NCI-H2196 treated with DMSO at 0.1 percent for 48 hours (cell line): ENCODE measurements at regions not wholly inside any gene's neighbourhood (a gene's known extent, or its start where the extent isn't known, plus 50 kb on each side); places are given as distances from the start of the nearest gene placed in this dataset.
"Not testable (repeated sequence)": the region's sequence is repeated elsewhere in the genome, so short reads cannot be mapped to it uniquely, and the experiment has no call there.

Experiments
- DNase-seq: peaks from one replicate; lab custom pipeline; 2025; ENCODE audit not compliant: unreplicated experiment; lab: John Stamatoyannopoulos, UW

- not testable (repeated sequence) for DNase-seq
These were observed 862.7 kb downstream of the ZPLD1 start for GRCh38 chr3:103297502-103297901.

DNA sequence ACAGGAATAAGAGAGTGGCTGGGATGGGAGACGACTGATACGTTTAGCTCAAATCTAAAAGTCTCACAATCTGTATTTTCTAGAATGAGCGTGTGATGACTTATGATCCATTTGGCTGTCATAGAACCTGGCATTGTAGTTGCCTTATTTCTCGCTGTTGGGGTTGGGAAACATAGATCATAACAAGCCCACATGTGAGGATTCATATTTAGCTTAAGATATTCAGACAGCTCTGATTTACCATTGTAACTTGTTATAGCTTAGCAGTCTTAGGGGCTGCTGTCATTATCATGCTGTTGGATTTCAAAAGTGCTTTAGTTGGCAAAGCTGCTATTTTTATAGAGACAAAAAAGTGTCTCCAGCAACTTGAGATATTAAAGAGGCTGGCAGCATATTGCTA, 871.3 kb downstream of the ZPLD1 start:
- DNase-seq: no peak

GRCh38 chr3:103308921-103309320, 874.1 kb downstream of the ZPLD1 start:
- DNase-seq: no peak

DNA sequence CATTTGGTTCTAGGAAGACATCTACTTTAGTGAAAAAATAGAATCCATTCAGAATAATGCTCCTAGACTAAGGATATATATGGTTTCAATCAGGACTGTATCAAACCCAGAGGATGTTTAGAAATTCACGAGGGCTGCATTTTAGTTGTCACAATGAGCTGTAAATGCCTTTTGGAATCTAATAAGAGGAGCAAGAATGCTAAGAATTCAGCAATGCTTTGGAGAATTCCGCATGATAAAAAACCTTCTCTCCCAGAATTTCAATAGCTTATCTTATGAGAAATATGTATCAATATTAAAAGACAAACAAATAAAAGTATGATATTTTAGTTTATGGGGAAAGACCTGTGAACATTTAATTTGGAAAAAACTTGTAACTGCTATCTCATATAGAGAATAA, 885.1 kb downstream of the ZPLD1 start:
- DNase-seq: no peak

DNA sequence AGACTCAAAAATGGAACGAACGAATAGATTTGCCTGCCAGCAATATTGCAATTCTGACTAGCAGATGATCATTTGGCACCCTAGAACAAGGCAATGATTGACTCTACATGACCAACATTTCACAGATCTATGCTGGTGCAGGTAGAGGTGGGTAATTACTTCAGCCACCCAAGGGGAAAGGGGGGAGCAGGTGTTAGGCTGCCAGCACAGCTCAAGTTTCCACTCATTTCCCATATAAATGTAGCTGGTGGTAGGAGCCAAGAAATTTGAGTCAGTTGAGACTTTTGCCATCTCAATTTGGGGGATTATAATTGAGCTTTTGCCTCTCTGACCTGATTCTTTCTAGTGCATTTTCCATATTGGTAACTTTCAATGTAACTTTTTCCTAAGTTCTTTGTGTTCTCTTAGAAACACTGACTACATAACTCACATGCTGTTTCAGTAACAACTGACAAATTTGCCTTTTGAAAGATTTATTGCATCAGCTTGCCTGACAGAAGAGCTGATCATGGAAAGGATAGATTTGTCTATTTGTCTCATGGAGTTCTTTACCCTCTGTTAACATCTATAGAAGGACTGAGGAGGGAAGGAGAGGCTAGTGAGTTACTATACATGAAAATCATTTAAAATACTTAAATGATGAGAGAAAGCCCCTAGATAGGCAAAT, 902.5 kb downstream of the ZPLD1 start:
- DNase-seq: no peak

GRCh38 chr3:103341078-103341606, 906.3 kb downstream of the ZPLD1 start:
- no peak for DNase-seq

GRCh38 chr3:103342205-103342731, 907.5 kb downstream of the ZPLD1 start:
- no peak for DNase-seq

GRCh38 chr3:103349760-103350159, 914.9 kb downstream of the ZPLD1 start:
- DNase-seq: no peak

GRCh38 chr3:103365467-103365866, 930.7 kb downstream of the ZPLD1 start:
- no peak for DNase-seq

- DNase-seq: no peak
These were observed 932.7 kb downstream of the ZPLD1 start for GRCh38 chr3:103367481-103367880.

GRCh38 chr3:103371411-103371810, 936.6 kb downstream of the ZPLD1 start:
- no peak for DNase-seq

- DNase-seq: no peak
These were observed 937.2 kb downstream of the ZPLD1 start for GRCh38 chr3:103372031-103372430.

GRCh38 chr3:103380391-103380790, 945.6 kb downstream of the ZPLD1 start:
- no peak for DNase-seq

GRCh38 chr3:103381296-103382079, 946.7 kb downstream of the ZPLD1 start:
- no peak for DNase-seq

- DNase-seq: no peak
These were observed 951.3 kb downstream of the ZPLD1 start for GRCh38 chr3:103385961-103386656.

- no peak for DNase-seq
These were observed 953.4 kb downstream of the ZPLD1 start for GRCh38 chr3:103388214-103388613.

DNA sequence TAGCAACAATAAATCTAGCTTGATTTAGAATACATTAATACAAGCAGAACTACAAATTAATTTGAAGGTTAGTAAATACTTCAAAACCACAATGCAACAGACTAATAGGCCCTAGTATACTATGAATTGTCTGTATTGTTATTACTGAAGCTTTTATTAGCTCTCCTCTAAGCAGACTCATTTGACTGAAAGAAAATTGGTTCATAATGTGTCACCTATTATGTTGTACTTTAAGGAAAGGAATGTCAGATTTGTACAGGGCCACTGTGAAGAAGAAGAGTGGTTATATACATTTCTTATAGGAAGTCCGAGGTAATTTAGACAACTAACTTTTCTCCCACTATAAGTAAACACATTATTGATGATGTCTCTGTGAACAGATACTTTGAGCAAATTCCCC, 954.5 kb downstream of the ZPLD1 start:
- no peak for DNase-seq

DNA sequence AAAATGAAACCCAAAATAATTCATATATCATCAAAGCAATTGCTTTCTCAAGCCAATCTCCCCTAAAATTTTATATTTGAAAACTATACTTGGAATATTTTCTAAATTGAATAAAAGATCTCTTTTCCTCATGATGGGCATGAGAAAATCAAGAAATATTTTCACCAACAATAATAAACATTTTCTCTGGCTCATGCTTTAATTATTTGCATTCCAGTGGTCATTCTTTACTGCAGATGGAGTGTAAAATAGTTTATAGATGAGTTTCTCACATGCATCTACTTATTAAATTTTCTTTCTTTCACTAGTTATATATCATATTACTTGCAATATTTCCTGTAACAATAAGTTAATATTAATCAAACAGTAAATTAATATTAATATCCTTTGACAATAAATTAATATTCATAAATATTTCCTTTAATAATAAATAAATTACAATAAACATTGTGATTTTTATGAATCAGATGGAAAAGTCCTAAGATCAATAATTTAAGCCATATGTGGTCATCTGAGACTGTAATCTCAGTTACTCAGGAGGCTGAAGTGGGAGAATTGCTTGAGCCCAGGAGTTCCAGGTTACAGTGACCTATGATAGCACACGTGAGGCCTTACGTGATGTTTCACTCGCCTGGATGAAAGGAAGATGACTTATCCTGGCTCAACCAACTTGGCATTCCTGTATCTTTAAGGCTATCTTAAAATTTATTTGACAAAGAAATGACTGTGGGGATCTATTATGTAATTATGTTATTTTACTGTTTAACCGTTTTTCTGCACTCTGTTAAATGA, 958.8 kb downstream of the ZPLD1 start:
- DNase-seq: no peak

DNA sequence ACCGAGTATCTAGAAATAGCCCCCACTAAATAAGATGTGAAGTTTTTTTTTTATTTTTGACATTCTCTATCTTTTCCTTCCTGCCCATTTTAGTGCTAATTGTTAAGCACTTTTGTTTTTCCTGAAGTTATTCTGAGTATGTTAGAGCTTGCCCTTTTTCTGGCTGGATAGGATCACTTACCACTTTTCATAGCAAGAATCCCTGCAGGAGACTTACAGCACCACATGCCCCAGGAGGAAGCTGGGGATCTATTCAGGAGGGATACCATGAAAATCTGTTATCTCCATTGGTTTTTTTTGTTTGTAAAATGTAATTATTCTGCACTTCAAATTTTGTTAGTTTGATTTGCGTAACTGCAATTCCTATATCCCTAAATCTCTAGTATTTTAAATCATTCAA, 968.4 kb downstream of the ZPLD1 start:
- no peak for DNase-seq

- DNase-seq: no peak
These were observed 971.6 kb downstream of the ZPLD1 start for GRCh38 chr3:103406320-103406850.
